Activated naive CD4-positive, alpha-beta T cell treated with anti-CD3 and anti-CD28 coated beads, Interleukin-2, amount 50 U/mL, for 72 hours (primary cell): ENCODE measurements at regions not wholly inside any gene's neighbourhood (a gene's known extent, or its start where the extent isn't known, plus 50 kb on each side); places are given as distances from the start of the nearest gene placed in this dataset.
"Not testable (repeated sequence)": the region's sequence is repeated elsewhere in the genome, so short reads cannot be mapped to it uniquely, and the experiment has no call there.

ENCODE experiments used
- ATAC-seq, 2 donors: fragments of 150-1000 bp; cut with Tn5 transposase; 2 replicates each; pipeline ENCODE4 v1.10.0; 2021; ENCODE audit warnings: mild to moderate bottlenecking in 2 of 2, moderate library complexity in 2 of 2
- DNase-seq, 2 donors: peaks; one replicate each; pipeline ENCODE4 v3.0.0; 2021 to 2022; ENCODE audit warnings: low spot score in 2 of 2
- H3K27ac Mint-ChIP-seq, 2 donors: one replicate each; pipeline ENCODE4 v1.8.0; 2022; ENCODE audit warnings: mild to moderate bottlenecking in 2 of 2, mixed read lengths in 2 of 2
- H3K36me3 Mint-ChIP-seq, 2 donors: one replicate each; pipeline ENCODE4 v1.8.0; 2022; ENCODE audit warnings: mixed read lengths in 2 of 2
- H3K9me3 Mint-ChIP-seq, 2 donors: one replicate each; pipeline ENCODE4 v1.8.0; 2022; ENCODE audit warnings: mixed read lengths in 2 of 2

GRCh38 chr14:23869078-23869719 lies 84.4 kb upstream of the DHRS4 start:
- H3K36me3 Mint-ChIP-seq: no peaks in the 10 kb centered on the region
- H3K27ac Mint-ChIP-seq: no peak overlapping the region
- ATAC-seq: no peak
- DNase-seq: no peak
- no peaks in the 10 kb centered on the region for H3K9me3 Mint-ChIP-seq

DNA sequence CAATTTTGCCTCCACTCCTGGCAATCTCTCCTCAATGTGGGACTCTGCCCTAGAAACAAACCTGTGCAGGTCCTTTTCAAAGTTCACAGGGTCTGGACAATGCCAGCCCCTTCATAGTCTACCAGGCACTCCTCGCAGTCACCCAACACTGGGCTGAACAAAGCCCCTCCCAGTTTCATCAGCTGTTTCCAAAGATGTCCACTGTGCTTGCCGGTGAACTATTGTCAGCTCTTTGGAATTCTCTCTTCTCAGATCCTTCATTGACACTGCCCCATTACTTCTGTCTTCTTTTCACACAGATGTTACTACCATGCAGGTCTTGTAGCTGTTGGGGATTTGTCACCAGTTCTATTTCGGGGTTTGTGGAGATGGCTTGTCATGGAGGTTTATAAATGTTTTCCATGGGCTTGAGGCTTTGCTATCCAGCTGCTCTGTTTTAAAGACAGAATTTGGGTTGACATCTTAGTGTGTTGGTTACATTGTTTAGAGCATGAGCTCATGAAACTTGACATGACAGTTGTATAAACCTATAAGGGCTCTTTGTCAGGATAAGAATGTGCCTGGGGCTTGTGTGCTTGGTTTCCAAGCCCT lies 77.3 kb upstream of the DHRS4 start:
- Mint-ChIP-seq H3K9me3 (no peaks in the 10 kb centered on the region), H3K36me3 (peaks cover 0 to 4% of the 10 kb centered on the region in 2 donors), H3K27ac (peak overlapping the region in 1 of 2 donors; percentile 13)
- ATAC-seq (no peak), DNase-seq (no peak)

- Mint-ChIP-seq H3K9me3 (no peaks in the 10 kb centered on the region), H3K27ac (peak overlapping the region; percentile 13 to 19), H3K36me3 (peaks cover 0 to 4% of the 10 kb centered on the region in 2 donors)
- ATAC-seq: peak; percentile 56 to 74
- DNase-seq: no peak
These were observed 76.5 kb upstream of the DHRS4 start for GRCh38 chr14:23877111-23877510.

DNA sequence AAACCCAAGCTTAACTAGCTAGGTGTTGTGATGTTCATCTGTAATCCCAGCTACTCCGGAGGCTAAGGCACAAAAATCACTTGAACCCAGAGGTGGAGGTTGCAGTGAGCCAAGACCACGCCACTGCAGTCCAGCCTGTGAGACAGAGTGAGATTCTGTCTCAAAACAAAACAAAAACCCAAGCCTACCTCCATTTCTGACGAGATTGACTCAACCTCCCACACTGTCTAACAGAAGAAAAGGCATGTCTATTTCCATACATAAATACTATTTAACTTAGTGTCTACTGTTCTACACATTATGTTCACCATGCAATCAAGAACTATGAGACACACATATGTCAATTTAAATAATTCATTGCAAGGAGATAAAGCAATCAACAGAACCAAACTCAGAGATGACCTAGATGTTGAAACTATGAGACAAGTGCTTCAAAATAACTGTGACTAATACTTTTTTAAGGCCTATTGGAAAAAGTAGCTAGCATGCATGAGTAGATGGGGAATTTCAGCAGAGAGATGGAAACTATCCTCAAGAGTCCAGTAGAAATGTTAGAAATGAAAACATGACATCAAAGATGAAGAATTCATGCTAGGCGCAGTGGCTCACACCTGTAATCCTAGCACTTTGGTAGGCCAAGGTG lies 75.9 kb upstream of the DHRS4 start:
- DNase-seq (peak in 1 of 2 donors; percentile 10), ATAC-seq (peak; percentile 75 to 86)
- H3K36me3 Mint-ChIP-seq: peaks cover 0 to 4% of the 10 kb centered on the region in 2 donors
- H3K27ac Mint-ChIP-seq: peak overlapping the region; percentile 22 to 65
- H3K9me3 Mint-ChIP-seq: no peaks in the 10 kb centered on the region

DNA sequence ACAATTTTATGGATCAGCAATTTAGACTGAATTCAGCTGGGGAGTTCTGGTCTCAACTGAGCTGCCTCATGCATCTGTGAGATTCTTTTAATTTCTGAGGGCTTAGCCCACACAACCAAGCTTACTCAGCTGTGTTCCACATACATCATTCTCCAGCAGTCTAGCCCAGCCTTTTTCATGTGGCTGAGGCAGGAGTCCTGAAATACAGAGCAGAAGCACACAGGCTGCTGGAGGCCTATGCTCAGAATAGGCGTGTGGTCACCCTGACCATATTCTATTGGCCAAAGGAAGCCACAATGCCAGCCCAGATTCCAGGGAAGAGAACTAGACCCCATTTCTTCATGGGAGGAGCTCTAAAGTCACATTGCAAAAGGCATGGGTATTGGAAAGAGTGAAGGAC lies 72.3 kb upstream of the DHRS4 start:
- peaks cover 0 to under 1% of the 10 kb centered on the region in 2 donors for H3K36me3 Mint-ChIP-seq
- DNase-seq: no peak
- no peak overlapping the region for H3K27ac Mint-ChIP-seq
- no peaks in the 10 kb centered on the region for H3K9me3 Mint-ChIP-seq
- no peak for ATAC-seq

GRCh38 chr14:23883684-23884540 lies 69.7 kb upstream of the DHRS4 start:
- DNase-seq: no peak
- Mint-ChIP-seq H3K9me3 (peaks cover 4 to 5% of the 10 kb centered on the region in 2 donors), H3K27ac (no peak overlapping the region)

DNA sequence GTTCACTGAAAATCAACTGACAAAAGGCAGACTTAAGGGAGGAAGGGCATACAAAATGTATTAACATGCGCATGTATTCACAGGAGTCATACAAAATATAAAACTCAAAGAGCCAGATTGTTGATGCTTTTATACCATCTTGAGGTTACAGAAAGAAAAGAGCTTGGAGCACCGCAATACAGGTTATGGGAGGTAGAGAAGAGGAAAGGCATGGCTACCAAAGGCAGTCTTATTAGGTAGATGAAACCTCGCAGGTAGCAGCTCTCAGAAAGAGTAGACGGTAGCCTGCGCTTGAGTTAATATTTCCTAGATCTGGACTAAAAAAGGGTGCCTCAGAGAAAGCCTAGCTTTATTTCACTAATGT lies 69.0 kb upstream of the DHRS4 start:
- H3K36me3 Mint-ChIP-seq: peaks cover 0 to 5% of the 10 kb centered on the region in 2 donors
- H3K9me3 Mint-ChIP-seq: peaks cover 4 to 5% of the 10 kb centered on the region in 2 donors
- H3K27ac Mint-ChIP-seq: no peak overlapping the region
- no peak for DNase-seq
- no peak for ATAC-seq

More at GRCh38 chr14:23883684-23884540, 69.7 kb upstream of the DHRS4 start:
- peaks cover 0 to 5% of the 10 kb centered on the region in 2 donors for H3K36me3 Mint-ChIP-seq
- ATAC-seq: no peak

DNA sequence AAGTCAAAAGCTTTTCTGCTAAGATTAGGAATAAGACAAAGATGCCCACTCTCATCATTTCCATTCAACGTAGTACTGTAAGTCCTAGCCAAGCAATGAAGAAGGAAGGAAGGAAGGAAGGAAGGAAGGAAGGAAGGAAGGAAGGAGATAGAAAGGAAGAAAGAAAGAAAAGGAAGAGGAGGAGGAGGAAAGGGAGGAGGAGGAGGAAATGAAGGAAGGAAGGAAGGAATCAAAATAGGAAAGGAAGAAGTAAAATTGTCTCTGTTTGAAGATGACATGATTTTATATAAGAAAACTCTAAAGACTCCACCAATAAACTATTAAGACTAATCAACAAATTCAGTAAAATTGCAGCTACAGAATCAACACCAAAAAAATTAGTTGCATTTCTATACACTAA lies 66.0 kb upstream of the DHRS4 start:
- ATAC-seq (no peak), DNase-seq (no peak)
- peaks cover 0 to 5% of the 10 kb centered on the region in 2 donors for H3K36me3 Mint-ChIP-seq
- H3K9me3 Mint-ChIP-seq: peaks cover 4 to 5% of the 10 kb centered on the region in 2 donors
- no peak overlapping the region for H3K27ac Mint-ChIP-seq

DNA sequence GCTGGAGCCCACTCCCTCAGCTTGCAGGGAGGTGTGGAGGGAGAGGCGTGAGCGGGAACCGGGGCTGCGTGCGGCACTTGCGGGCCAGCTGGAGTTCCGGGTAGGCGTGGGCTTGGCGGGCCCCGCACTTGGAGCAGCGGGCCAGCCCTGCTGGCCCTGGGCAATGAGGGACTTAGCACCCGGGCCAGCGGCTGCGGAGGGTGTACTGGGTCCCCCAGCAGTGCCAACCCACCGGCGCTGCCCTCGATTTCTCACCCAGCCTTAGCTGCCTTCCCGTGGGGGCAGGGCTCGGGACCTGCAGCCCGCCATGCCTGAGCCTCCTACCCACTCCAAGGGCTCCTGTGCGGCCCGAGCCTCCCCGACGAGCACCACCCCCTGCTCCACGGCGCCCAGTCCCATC lies 61.9 kb upstream of the DHRS4 start:
- not testable (repeated sequence) for H3K27ac Mint-ChIP-seq, H3K9me3 Mint-ChIP-seq, H3K36me3 Mint-ChIP-seq, ATAC-seq, DNase-seq

GRCh38 chr14:23892289-23892688 lies 61.3 kb upstream of the DHRS4 start:
- not testable (repeated sequence) for H3K36me3 Mint-ChIP-seq, H3K9me3 Mint-ChIP-seq, H3K27ac Mint-ChIP-seq, DNase-seq, ATAC-seq

DNA sequence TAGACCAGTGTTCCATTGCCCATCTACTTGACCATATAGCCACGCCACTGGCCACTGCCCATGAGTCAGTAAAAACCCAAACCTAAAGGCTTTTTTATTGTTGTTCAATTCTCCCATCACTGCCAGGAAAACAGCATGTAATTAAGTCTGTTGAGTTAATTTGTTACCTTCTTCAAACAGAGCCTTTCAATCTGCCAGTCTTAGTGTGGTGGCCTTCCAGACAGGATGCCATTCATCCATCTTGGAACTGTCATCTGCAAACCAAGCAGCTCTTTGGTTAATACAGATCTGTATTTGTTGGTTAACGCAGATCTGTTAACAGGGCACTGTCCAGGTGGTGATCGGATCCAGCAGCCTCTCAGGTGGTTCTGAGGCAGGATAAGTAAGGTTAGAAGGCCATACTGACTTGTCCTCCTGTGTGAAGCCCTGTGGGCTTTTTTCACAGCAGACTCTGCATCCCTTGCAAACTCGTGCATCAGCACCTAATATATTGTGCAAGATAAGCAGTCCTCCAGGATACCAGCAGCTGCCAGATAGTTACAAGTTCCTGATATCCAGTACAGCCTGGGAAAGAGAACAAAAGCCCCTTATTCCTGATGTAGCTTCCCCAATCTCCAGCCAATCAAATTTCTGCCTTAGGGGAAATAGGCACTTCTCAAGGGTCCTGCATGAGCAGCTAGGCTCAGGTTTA lies 59.1 kb upstream of the DHRS4 start:
- Mint-ChIP-seq H3K36me3 (no peaks in the 10 kb centered on the region), H3K27ac (no peak overlapping the region), H3K9me3 (no peaks in the 10 kb centered on the region)
- ATAC-seq (no peak), DNase-seq (no peak)

GRCh38 chr14:23895053-23895419 lies 58.5 kb upstream of the DHRS4 start:
- no peak for DNase-seq
- Mint-ChIP-seq H3K27ac (no peak overlapping the region), H3K36me3 (no peaks in the 10 kb centered on the region), H3K9me3 (no peaks in the 10 kb centered on the region)
- ATAC-seq: no peak

DNA sequence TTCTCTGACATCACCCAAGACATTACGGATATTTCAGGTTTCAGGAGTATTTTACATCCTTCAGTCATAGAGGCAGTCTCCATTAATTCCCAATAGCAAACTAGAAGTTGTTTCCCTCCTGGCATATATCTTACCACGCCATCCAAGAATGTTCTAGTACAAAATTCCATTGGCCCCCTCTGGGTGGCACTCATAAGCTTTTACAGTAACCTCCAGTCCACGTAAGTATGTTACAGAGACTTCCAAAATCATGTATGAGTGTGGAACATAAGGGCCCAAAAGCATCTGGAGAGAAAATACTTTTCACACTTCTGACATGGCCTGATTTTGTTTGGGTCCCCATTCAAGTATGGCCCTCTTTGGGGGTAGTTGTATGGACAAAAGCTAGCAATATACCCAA lies 58.1 kb upstream of the DHRS4 start:
- ATAC-seq: no peak
- no peak overlapping the region for H3K27ac Mint-ChIP-seq
- no peaks in the 10 kb centered on the region for H3K36me3 Mint-ChIP-seq
- DNase-seq: no peak
- no peaks in the 10 kb centered on the region for H3K9me3 Mint-ChIP-seq

DNA sequence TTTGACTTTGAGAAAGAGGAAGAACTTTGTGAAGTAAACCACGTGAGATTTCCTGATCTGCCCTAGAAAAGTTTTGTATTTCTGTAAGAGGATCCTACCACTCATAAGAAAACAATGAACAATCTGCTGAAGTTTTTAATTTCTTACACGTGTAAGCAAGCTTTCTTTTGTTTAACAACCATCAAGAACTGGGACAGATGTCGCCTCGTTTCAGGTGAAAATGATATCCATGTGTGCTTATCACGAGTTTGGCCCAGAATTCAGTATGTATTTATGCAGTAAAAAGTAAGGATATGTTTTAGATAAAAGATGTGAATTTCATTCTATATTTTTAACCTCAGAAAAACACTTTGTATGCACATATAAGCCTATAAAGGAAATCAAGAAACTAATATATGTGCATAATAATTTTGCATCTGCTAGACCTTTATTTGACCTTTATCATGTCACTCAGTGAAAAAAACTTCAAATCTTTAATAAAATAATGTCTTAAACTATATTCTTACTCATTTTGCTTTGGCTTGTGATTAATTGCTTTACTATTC lies 56.9 kb upstream of the DHRS4 start:
- Mint-ChIP-seq H3K9me3 (no peaks in the 10 kb centered on the region), H3K36me3 (no peaks in the 10 kb centered on the region), H3K27ac (no peak overlapping the region)
- no peak for DNase-seq
- no peak for ATAC-seq

DNA sequence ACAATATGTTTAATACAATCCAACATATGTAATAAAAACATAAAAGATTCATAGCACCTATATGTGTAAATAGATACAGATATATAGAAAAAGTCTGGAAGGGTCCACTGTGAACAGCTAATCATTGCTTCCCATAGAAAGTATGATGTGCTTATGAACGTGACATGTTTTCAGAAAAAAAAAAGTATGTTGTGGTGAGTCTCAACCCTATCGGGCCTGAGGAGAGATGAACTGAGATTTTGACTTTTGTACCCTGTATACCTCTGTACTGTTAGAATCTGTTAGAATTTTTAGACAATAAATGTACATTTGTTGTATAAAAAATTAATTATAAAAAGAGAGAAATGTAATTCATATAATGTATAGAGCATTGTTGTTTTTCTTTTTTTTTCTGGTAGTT lies 56.3 kb upstream of the DHRS4 start:
- not testable (repeated sequence) for ATAC-seq, H3K36me3 Mint-ChIP-seq, DNase-seq, H3K27ac Mint-ChIP-seq, H3K9me3 Mint-ChIP-seq

DNA sequence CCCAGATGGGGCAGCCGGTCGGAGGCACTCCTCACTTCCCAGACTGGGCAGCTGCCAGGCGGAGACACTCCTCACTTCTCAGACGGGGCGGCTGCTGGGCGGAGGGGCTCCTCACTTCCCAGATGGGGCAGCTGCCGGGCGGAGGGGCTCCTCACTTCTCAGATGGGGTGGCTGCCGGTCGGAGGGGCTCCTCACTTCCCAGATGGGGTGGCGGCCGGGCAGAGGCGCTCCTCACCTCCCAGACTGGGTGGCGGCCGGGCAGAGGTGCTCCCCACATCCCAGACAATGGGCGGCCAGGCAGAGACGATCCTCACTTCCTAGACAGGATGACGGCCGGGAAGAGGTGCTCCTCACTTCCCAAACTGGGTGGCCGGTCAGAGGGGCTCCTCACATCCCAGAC lies 55.2 kb upstream of the DHRS4 start:
- H3K36me3 Mint-ChIP-seq, DNase-seq, H3K9me3 Mint-ChIP-seq, H3K27ac Mint-ChIP-seq, ATAC-seq: not testable (repeated sequence)
